Fibroblast of pulmonary artery (primary cell): ENCODE measurements at regions not wholly inside any gene's neighbourhood (a gene's known extent, or its start where the extent isn't known, plus 50 kb on each side); places are given as distances from the start of the nearest gene placed in this dataset.
A peak's percentile ranks its signal among the peaks of the same experiment; 100 is the strongest.

Experiments used
- DNase-seq: peaks from one replicate; pipeline ENCODE4 v3.0.0-alpha.2; 2010; ENCODE audit warnings: low read depth
- H3K4me3 ChIP-seq: replicated peaks from 2 replicates; pipeline ENCODE4 v1.5.1; 2011; ENCODE audit warnings: low read depth, mild to moderate bottlenecking, control low read depth, low read length, moderate library complexity
- CTCF ChIP-seq: IDR thresholded peaks from 2 replicates; pipeline ENCODE4 v1.5.1; 2011; ENCODE audit warnings: mild to moderate bottlenecking, control low read depth, low read length, inconsistent platforms; ENCODE audit errors: missing control alignments

- no peak overlapping the region for H3K4me3 ChIP-seq
- DNase-seq, result no peak
- no peak for TF ChIP-seq CTCF
These were observed 238.5 kb upstream of the SASH1 start for GRCh38 chr6:148104131-148104530.

- no peak for TF ChIP-seq CTCF
- H3K4me3 ChIP-seq, result no peak overlapping the region
- DNase-seq, result no peak
These were observed 236.9 kb upstream of the SASH1 start for GRCh38 chr6:148105695-148106094.

DNA sequence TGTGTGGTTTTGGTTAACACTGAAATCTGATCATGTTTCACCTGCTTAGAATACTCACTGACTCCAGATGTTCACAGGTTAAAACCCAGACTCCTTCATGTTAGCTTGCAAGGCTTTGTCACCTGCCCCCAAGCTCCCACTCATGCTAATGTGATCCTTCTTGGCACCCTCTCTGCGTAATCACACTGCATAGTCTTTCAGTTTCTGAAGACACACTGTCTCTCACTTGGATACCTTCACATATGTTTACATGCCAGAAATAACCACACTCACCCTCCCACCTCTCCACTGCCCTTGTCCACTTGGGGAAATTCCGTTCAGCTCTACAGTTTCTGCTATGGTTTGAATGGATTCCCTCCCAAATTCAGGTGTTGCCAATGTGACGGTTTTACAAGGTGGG is 234.7 kb upstream of the SASH1 start:
- no peak overlapping the region for H3K4me3 ChIP-seq
- no peak for DNase-seq
- TF ChIP-seq CTCF, result no peak

GRCh38 chr6:148109732-148110131 is 232.9 kb upstream of the SASH1 start:
- peak; percentile 3 for DNase-seq

GRCh38 chr6:148110925-148111324 is 231.7 kb upstream of the SASH1 start:
- H3K4me3 ChIP-seq, result no peak overlapping the region
- no peak for TF ChIP-seq CTCF
- DNase-seq, result no peak

More at GRCh38 chr6:148109732-148110131, 232.9 kb upstream of the SASH1 start:
- TF ChIP-seq CTCF, result no peak
- H3K4me3 ChIP-seq, result no peak overlapping the region

- no peak for DNase-seq
- no peak overlapping the region for H3K4me3 ChIP-seq
- no peak for TF ChIP-seq CTCF
These were observed 229.8 kb upstream of the SASH1 start for GRCh38 chr6:148112851-148113319.

- DNase-seq, result no peak
- TF ChIP-seq CTCF, result no peak
- no peak overlapping the region for H3K4me3 ChIP-seq
These were observed 226.6 kb upstream of the SASH1 start for GRCh38 chr6:148116001-148116400.
